GM21447 (cell line): ENCODE measurements at regions not wholly inside any gene's neighbourhood (a gene's known extent, or its start where the extent isn't known, plus 50 kb on each side); places are given as distances from the start of the nearest gene placed in this dataset.

Experiments used
- ATAC-seq: cut with Tn5 transposase; IDR thresholded peaks from one replicate; pipeline ENCODE4 v1.9.1; 2021; ENCODE audit not compliant: unreplicated experiment

- no peak for ATAC-seq
These were observed 96.1 kb upstream of the GOLIM4 start for GRCh38 chr3:168191856-168192255.

GRCh38 chr3:168187233-168187632 is 91.5 kb upstream of the GOLIM4 start:
- ATAC-seq = no peak

DNA sequence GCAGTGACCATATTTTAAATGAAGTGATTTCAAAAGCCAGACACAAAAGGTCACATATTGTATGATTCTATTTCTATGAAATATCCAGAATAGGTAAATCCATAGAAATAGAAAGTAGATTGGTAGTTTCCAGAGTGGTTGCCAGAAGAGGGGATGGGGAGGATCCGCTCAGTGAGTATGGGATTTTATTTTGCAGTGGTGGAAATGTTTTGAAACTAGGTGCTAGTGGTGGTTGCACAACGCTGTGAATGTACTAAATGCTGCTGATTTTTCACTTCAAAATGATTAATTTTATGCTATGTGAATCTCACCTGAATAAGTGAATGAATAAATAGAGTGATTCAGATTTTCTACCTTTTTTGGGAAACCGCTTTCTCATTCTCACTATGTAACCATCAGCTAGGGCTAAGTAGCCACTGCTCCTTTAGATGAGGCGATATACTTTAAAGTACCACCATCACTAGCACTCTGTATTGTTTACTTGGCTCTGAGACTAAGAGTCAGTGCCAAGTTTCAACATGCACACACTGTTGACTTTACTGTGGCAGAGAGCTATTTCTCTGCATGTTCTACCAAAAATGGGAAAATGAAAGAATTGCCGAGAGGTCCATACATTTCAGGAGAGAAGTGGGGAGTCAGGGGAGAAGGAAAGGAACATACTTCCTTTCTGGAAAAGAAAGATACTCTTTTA is 90.7 kb upstream of the GOLIM4 start:
- no peak for ATAC-seq

DNA sequence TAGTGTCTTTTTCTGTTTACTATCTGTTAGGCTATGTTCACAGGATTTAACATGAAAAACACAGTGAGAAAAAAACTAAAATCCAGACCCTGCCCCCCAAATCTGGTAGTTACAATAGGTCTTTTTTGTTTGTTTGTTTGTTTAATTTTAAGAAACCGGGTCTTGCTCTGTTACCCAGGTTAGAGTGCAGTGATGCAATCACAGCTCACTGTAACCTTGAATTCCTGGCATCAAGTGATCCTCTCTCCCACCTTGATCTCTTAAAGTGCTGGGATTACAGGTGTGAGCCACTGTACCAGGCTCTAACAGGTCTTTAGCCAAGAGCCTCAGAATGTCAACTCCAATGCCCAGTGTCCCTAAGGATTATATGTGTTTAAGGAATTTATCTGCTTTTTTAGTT is 88.0 kb upstream of the GOLIM4 start:
- ATAC-seq = no peak

- no peak for ATAC-seq
These were observed 73.0 kb upstream of the GOLIM4 start for GRCh38 chr3:168168743-168169142.

DNA sequence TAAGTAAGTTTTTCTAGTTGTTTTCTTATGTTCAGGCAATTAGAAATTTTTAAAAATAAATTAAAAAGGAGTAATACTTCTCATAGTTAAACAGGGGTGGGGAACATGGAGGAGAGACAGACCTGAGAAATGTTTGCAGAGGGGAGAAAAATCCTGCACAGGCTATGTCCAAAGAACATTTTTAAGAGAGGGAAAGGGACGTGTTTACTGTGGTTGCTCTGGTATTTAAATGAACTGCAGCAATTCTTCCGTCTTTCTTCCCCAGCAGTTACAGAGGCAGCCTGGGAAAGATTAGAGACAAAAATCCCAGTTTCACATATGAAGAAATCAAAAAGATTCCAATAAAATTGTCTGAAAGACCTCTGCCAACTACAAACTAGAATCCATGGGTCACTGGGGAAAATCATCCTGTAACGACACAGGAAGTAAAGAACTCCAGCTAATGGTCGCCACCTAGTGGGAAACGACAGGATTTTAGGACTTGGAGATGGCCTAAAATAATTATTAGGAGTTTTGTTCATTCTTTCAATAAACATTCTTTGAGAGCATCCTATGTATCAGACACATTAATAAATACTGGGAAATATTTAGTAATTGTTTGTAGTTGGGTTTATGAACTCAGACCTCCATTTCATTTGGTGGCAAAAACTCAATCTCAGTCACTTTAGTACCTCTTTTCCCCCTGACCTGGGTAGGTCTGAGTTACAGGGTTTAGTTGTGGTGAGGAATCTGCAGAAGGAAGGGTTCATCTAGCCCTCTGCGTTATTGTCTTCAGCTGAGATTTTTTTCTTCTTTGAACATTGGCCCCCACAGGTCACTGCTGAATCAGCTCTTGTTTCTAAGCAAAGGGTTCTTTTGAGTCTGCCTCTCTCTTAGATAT is 69.9 kb upstream of the GOLIM4 start:
- ATAC-seq = peak; percentile 88

DNA sequence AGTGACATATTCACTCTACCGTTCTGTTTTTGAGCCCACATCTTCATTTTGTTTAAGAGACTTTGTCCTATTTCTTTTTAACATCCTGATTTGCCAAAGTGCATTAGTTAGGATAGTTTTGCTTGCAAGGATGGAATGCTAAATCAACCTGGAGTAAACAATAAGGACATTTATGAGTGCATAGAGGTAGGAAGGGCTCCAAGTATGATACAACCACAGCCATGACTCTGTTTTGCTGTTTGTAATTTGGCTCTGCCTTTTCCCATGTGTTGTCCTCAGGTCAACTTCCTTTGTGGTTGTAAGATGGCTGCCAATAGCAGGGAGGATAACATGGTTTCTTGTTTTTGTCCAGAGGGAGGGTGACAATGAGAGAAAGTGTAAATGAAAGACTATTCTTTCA is 66.4 kb upstream of the GOLIM4 start:
- no peak for ATAC-seq

- ATAC-seq = no peak
These were observed 66.0 kb upstream of the GOLIM4 start for GRCh38 chr3:168161696-168162095.

DNA sequence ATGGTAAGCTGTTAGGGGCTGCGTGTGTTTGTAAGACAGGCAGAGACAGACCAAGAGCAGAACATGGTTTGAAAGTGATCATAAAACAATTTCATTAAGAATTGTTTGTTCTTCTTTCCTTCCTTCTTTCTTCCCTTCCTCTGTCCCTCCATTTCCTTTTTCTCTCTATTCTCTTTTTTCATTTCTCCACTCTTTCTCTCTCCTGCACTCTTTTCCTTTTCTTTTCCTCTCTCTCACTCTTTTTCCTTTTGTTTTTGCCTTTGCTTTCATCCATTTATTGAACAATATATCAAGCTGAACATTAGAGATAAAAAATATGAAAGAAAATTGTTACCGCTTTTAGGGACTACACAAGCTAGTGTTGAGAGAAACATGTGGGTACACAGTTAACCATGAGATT is 62.2 kb upstream of the GOLIM4 start:
- ATAC-seq = no peak

DNA sequence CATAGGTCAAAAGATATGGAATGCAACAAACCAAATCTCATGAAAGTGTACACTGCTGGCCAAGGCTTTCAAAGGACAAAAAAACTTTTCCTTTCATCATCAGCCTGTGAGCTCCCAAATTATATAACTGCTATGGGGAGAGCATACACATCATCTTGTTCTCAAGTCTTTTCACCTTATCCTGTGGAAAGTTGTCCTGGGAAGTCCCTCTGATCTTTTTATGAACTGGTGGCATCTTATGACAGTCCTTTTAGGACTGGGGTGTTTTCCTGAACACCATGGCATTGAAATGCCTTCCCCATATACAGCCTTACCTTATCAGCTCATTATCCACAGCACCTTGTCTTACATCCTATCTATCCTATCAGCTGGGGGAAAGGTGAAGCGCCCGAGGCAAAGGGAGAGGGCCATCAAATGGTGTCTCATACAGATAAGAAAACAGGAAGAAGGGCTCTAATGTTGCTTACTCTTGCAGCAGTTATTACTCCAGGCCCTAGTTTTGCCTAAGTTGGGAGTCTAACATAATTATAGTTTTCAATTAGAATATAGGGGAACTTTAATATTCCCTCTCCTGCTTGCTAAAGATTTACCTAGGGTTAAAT is 61.5 kb upstream of the GOLIM4 start:
- ATAC-seq = no peak

DNA sequence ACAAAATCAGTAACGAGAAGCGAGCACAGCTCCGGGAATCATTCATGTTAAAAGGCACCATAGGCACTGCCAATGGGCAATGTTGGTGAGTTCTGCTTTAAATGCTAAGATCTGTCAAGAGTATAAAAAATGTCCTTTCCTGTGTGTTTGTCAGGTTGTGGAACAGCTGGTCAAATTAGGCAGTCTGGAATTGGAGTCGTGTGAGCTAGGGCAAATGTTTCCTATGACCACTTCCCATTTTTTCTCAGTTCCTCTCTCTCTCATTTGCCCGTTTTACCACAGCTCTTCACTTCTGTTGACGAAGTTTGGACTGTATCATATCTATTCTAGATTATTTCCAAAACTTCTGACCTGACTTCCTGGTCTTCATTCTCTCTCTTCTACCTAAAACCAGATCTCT is 60.8 kb upstream of the GOLIM4 start:
- no peak for ATAC-seq

DNA sequence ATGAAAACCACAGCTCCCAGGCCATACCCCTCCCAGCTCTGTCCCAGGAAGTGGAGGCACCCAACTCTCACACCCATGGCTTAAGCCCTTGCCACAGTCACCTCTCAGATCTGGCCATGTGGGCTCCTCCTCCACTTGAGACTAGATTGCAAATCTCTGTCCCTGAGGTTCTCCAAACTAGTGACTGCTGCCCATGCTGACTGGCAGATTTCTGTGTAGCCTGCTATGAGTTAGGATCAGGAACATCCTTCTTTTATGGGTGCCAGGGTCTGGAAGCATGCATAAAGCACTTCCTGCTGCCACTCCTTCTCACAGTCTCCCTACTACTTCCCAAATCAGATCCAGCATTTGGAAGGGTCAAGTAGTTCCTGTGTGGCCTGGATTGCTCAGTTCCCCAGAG is 59.6 kb upstream of the GOLIM4 start:
- ATAC-seq = no peak

- no peak for ATAC-seq
These were observed 58.4 kb upstream of the GOLIM4 start for GRCh38 chr3:168154089-168154488.

GRCh38 chr3:168152149-168152548 is 56.4 kb upstream of the GOLIM4 start:
- ATAC-seq = no peak
